HG03159 (cell line): ENCODE measurements at regions not wholly inside any gene's neighbourhood (a gene's known extent, or its start where the extent isn't known, plus 50 kb on each side); places are given as distances from the start of the nearest gene placed in this dataset.

ENCODE experiments used
- ATAC-seq: cut with Tn5 transposase; IDR thresholded peaks from one replicate; pipeline ENCODE4 v1.9.1; 2021; ENCODE audit warnings: mild to moderate bottlenecking, moderate library complexity; ENCODE audit not compliant: unreplicated experiment

- ATAC-seq = no peak
Measured at GRCh38 chr2:173854840-173855239, 110.3 kb downstream of the SP3 start.

GRCh38 chr2:173855661-173856060 lies 109.5 kb downstream of the SP3 start:
- no peak for ATAC-seq
